H9 (cell line): ENCODE measurements at regions not wholly inside any gene's neighbourhood (a gene's known extent, or its start where the extent isn't known, plus 50 kb on each side); places are given as distances from the start of the nearest gene placed in this dataset.

Experiments
- DNase-seq: peaks from one replicate; pipeline ENCODE4 v3.0.0-alpha.2; 2017
- H2AFZ ChIP-seq: one replicate; pipeline ENCODE4 v1.6.1; 2013; ENCODE audit warnings: mild to moderate bottlenecking, low read length, control low read depth, moderate library complexity
- H2AK5ac ChIP-seq: 2 replicates; pipeline ENCODE4 v1.6.1; 2013; ENCODE audit warnings: low read length, control low read depth, mixed read lengths; ENCODE audit not compliant: insufficient read length
- H2BK120ac ChIP-seq: one replicate; pipeline ENCODE4 v1.6.1; 2013; ENCODE audit warnings: low read depth, mild to moderate bottlenecking, low read length, control low read depth, inconsistent platforms; ENCODE audit not compliant: poor library complexity, severe bottlenecking
- H2BK12ac ChIP-seq: 2 replicates; pipeline ENCODE4 v1.6.1; 2013; ENCODE audit warnings: low read length, control low read depth, mixed read lengths, low read depth; ENCODE audit not compliant: insufficient read length
- H2BK15ac ChIP-seq: 2 replicates; pipeline ENCODE4 v1.6.1; 2013; ENCODE audit warnings: low read depth, low read length, control low read depth
- H2BK20ac ChIP-seq: one replicate; pipeline ENCODE4 v1.6.1; 2013; ENCODE audit warnings: low read depth, mild to moderate bottlenecking, low read length, control low read depth, inconsistent platforms; ENCODE audit not compliant: poor library complexity, severe bottlenecking
- H2BK5ac ChIP-seq: 2 replicates; pipeline ENCODE4 v1.6.1; 2013; ENCODE audit warnings: low read length, control low read depth, mixed read lengths; ENCODE audit not compliant: insufficient read length
- H3K14ac ChIP-seq: 2 replicates; pipeline ENCODE4 v1.6.1; 2013; ENCODE audit warnings: low read length, control low read depth; ENCODE audit not compliant: insufficient read depth
- H3K18ac ChIP-seq: 2 replicates; pipeline ENCODE4 v1.6.1; 2013; ENCODE audit warnings: low read depth, mild to moderate bottlenecking, mixed read lengths, low read length, control low read depth; ENCODE audit not compliant: insufficient read length
- H3K23ac ChIP-seq: 2 replicates; pipeline ENCODE4 v1.6.1; 2013; ENCODE audit warnings: low read length, control low read depth, mixed read lengths, low read depth; ENCODE audit not compliant: insufficient read length
- H3K23me2 ChIP-seq: 2 replicates; pipeline ENCODE4 v1.6.1; 2013; ENCODE audit warnings: low read depth, mild to moderate bottlenecking, mixed read lengths, low read length, control low read depth; ENCODE audit not compliant: insufficient read length, poor library complexity, severe bottlenecking
- H3K27ac ChIP-seq: 2 replicates; pipeline ENCODE4 v1.5.1; 2013; ENCODE audit warnings: low read length, control low read depth, mixed read lengths, low read depth; ENCODE audit not compliant: insufficient read length
- H3K27me3 ChIP-seq: 2 replicates; pipeline ENCODE4 v1.6.1; 2013; ENCODE audit warnings: low read length, control low read depth, inconsistent platforms; ENCODE audit not compliant: insufficient read depth
- H3K4ac ChIP-seq: 2 replicates; pipeline ENCODE4 v1.6.1; 2013; ENCODE audit warnings: low read depth, mild to moderate bottlenecking, control low read depth, inconsistent platforms, low read length, moderate library complexity
- H3K4me1 ChIP-seq: 2 replicates; pipeline ENCODE4 v1.6.1; 2013; ENCODE audit warnings: low read length, control low read depth, inconsistent platforms; ENCODE audit not compliant: insufficient read depth
- H3K4me2 ChIP-seq: 2 replicates; pipeline ENCODE4 v1.6.1; 2013; ENCODE audit warnings: low read length, control low read depth, mixed read lengths; ENCODE audit not compliant: insufficient read length, insufficient read depth
- H3K56ac ChIP-seq: 2 replicates; pipeline ENCODE4 v1.6.1; 2013; ENCODE audit warnings: low read depth, mild to moderate bottlenecking, mixed read lengths, low read length, control low read depth; ENCODE audit not compliant: insufficient read length
- H3K79me1 ChIP-seq: 2 replicates; pipeline ENCODE4 v1.6.1; 2013; ENCODE audit warnings: low read depth, mild to moderate bottlenecking, moderate library complexity, low read length, control low read depth, inconsistent platforms; ENCODE audit not compliant: insufficient read depth, poor library complexity, severe bottlenecking
- H3K79me2 ChIP-seq: 2 replicates; pipeline ENCODE4 v1.6.1; 2013; ENCODE audit warnings: low read length, control low read depth, inconsistent platforms; ENCODE audit not compliant: insufficient read depth
- H3K9ac ChIP-seq: 2 replicates; pipeline ENCODE4 v1.6.1; 2013; ENCODE audit warnings: low read length, control low read depth, mixed read lengths; ENCODE audit not compliant: insufficient read length; ENCODE audit errors: extremely low read depth
- H3K9me3 ChIP-seq: one replicate; pipeline ENCODE4 v1.6.1; 2013; ENCODE audit warnings: low read depth, low read length, inconsistent platforms; ENCODE audit not compliant: control insufficient read depth
- H3T11ph ChIP-seq: one replicate; pipeline ENCODE4 v1.6.1; 2013; ENCODE audit warnings: mild to moderate bottlenecking, low read length, control low read depth, inconsistent platforms
- H4K20me1 ChIP-seq: one replicate; pipeline ENCODE4 v1.6.1; 2013; ENCODE audit not compliant: control insufficient read depth, insufficient read length, insufficient read depth
- H4K5ac ChIP-seq: 2 replicates; pipeline ENCODE4 v1.6.1; 2013; ENCODE audit warnings: low read depth, mild to moderate bottlenecking, mixed read lengths, low read length, control low read depth; ENCODE audit not compliant: insufficient read length
- H4K8ac ChIP-seq: replicated peaks from 2 replicates; pipeline ENCODE4 v1.6.1; 2013; ENCODE audit warnings: low read length, control low read depth, mixed read lengths, low read depth; ENCODE audit not compliant: insufficient read length
- H4K91ac ChIP-seq: 2 replicates; pipeline ENCODE4 v1.6.1; 2013; ENCODE audit warnings: low read depth, mild to moderate bottlenecking, moderate library complexity, mixed read lengths, low read length, control low read depth; ENCODE audit not compliant: insufficient read length
- H3K27ac Mint-ChIP-seq, 3 experiments: 2 replicates in 2 of 3; 3 replicates in 1 of 3; pipeline ENCODE4 v1.8.0; 2020 to 2021; ENCODE audit warnings: mixed read lengths in 3 of 3, mild to moderate bottlenecking in 1 of 3, moderate library complexity in 1 of 3
- H3K27me3 Mint-ChIP-seq: 2 replicates; pipeline ENCODE4 v1.8.0; 2021; ENCODE audit warnings: low read depth, mild to moderate bottlenecking, moderate library complexity, mixed read lengths
- H3K36me3 Mint-ChIP-seq, 3 experiments: 2 replicates in 2 of 3; 3 replicates in 1 of 3; pipeline ENCODE4 v1.8.0; 2020 to 2021; ENCODE audit warnings: low read depth in 3 of 3, mixed read lengths in 3 of 3; ENCODE audit not compliant: insufficient read depth in 1 of 3
- H3K4me1 Mint-ChIP-seq, 2 experiments: 2 replicates each; pipeline ENCODE4 v1.8.0; 2020; ENCODE audit warnings: mixed read lengths in 2 of 2
- H3K4me3 Mint-ChIP-seq, 2 experiments: 2 replicates in 1 of 2; 3 replicates in 1 of 2; pipeline ENCODE4 v1.8.0; 2020 to 2021; ENCODE audit warnings: mild to moderate bottlenecking in 2 of 2, mixed read lengths in 2 of 2, moderate library complexity in 1 of 2
- H3K9me3 Mint-ChIP-seq, 2 experiments: 2 replicates in 1 of 2; 3 replicates in 1 of 2; pipeline ENCODE4 v1.8.0; 2020; ENCODE audit warnings: mild to moderate bottlenecking in 2 of 2, mixed read lengths in 2 of 2, moderate library complexity in 1 of 2
- CTCF ChIP-seq: fragments of 200-600 bp; sonication (generic); conservative IDR thresholded peaks from 3 replicates; pipeline ENCODE4 v1.8.0; 2021; ENCODE audit warnings: antibody characterized with exemption, mild to moderate bottlenecking
- WGBS: extraction: QIAGEN DNeasy Blood & Tissue Kit; methylation state at CpG from one replicate; pipeline ENCODE4 v1.1.7; 2013; ENCODE audit warnings: missing lambda C conversion rate, low lambda C conversion rate, mixed read lengths; ENCODE audit not compliant: insufficient read length; ENCODE audit errors: extremely low coverage; 5-methylcytosine and 5-hydroxymethylcytosine counted together

GRCh38 chr14:99047441-99048031, 224.5 kb downstream of the BCL11B start:
- no peak overlapping the region for H3K4ac ChIP-seq
- no peak overlapping the region for H3K4me3 Mint-ChIP-seq
- no peak overlapping the region for H3K14ac ChIP-seq
- no peaks in the 10 kb centered on the region for H3K27me3 ChIP-seq
- no peak overlapping the region for H3K4me2 ChIP-seq
- no peak overlapping the region for H2BK20ac ChIP-seq
- H4K20me1 ChIP-seq = no peaks in the 10 kb centered on the region
- no peak overlapping the region for H3K9ac ChIP-seq
- no peak for DNase-seq
- no peak overlapping the region for H3K18ac ChIP-seq
- H2AK5ac ChIP-seq = no peak overlapping the region
- no peak overlapping the region for H2AFZ ChIP-seq
- no peak overlapping the region for H4K8ac ChIP-seq
- no peak overlapping the region for H4K91ac ChIP-seq
- no peaks in the 10 kb centered on the region for H3K9me3 ChIP-seq
- WGBS = no CpG with 5 or more reads among the region's 14 CpGs
- H4K5ac ChIP-seq = no peak overlapping the region
- H3K4me1 ChIP-seq = no peaks in the 10 kb centered on the region
- H3K23ac ChIP-seq = no peak overlapping the region
- H2BK5ac ChIP-seq = no peak overlapping the region
- H2BK12ac ChIP-seq = no peak overlapping the region
- no peaks in the 10 kb centered on the region for H3K23me2 ChIP-seq
- no peak overlapping the region for H2BK120ac ChIP-seq
- H3K27ac ChIP-seq = no peak overlapping the region
- peaks cover 2 to 8% of the 10 kb centered on the region in 2 experiments; a peak in 2 of 4 replicates for H3K4me1 Mint-ChIP-seq
- H3K9me3 Mint-ChIP-seq = peaks cover 13 to 17% of the 10 kb centered on the region in 2 experiments
- no peak for TF ChIP-seq CTCF
- H3K79me1 ChIP-seq = no peaks in the 10 kb centered on the region
- no peak overlapping the region for H2BK15ac ChIP-seq
- no peaks in the 10 kb centered on the region for H3K79me2 ChIP-seq
- no peak overlapping the region for H3T11ph ChIP-seq
- H3K27ac Mint-ChIP-seq = peak overlapping the region in 1 of 3 experiments; percentile 15; a peak in 1 of 7 replicates
- H3K27me3 Mint-ChIP-seq = no peaks in the 10 kb centered on the region; the same call in 1 of the 2 replicates
- H3K56ac ChIP-seq = no peak overlapping the region
- peaks cover 0 to 7% (median under 1%) of the 10 kb centered on the region in 3 experiments; a peak in 4 of 7 replicates for H3K36me3 Mint-ChIP-seq
